Astrocyte of the hippocampus (primary cell): ENCODE measurements at regions not wholly inside any gene's neighbourhood (a gene's known extent, or its start where the extent isn't known, plus 50 kb on each side); places are given as distances from the start of the nearest gene placed in this dataset.

ENCODE experiments used
- DNase-seq: peaks from one replicate; pipeline ENCODE4 v3.0.0; 2011; ENCODE audit warnings: low read depth, low spot score

DNA sequence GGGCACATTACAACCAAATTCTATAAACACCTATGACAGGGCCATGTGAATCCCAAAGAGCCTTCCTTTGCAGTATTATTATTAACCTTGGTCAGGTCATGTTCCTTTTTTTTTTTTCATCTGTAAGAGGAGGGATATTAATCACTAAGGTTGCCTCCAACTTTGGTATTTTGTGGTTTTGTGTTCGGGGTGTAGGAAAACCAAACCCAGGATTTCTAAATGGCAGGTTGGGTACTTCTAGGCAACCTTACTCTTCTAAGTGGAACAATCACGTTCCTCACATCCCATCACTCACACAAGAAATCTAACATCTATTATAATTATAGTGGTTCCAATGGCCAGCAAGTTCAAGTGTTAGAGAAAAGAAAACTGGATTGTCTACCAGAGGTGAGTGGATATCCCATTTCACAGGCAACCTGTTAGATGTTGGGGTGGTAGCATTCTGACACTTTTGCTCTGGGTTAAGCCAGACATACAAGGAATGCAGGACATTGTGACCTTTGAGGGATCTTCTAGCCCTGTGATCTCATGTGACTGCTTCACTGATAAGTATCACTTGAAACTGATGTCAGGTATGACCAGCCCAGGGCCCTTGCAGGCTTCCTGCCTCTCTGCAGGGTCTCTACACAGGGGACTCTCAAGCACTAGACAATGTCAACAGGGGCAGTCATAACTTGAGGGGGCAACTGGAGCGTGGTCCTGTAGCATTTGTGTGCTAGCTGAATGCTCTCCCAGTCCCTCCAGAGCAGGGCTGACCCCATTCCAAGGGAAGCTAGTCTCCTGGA lies 126.2 kb upstream of the VLDLR start:
- peak; percentile 45 for DNase-seq

DNA sequence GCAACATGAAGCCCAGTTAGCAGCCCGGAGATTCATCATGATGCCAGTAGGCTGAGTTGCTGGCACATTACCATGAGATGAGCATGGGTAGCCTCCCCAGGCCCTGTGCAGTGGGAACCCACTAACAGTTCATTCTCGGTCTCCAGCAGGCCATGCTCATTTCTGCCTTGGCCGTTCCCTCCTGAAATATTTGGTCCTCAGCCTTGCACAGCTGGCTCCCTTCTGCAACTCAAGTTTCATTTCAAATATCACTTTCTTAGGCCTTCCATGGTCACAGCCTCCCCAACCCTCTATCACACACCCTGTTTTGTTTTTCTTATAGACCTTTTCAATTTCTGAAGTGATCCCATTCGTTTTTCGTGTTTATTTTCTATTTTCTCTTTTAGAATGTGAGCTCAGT lies 125.4 kb upstream of the VLDLR start:
- DNase-seq, result no peak

DNA sequence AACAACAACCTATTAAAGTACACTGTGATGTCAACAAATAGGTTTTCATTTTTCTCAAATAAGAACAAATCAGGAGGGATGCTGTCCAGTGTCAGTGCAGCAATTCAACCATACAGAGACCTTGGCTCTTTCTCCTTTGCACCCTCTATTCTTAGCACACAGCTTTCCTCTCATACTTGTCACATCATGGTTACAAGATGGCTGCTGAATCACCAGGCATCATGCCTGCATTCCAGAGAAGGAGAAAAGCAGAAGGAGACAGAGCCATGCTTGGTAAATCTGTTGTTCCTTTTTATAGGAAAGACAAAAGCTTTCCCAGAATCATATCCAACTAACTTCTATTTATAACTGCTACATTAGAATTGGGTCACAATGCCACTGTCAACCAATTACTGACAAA lies 124.7 kb upstream of the VLDLR start:
- no peak for DNase-seq

DNA sequence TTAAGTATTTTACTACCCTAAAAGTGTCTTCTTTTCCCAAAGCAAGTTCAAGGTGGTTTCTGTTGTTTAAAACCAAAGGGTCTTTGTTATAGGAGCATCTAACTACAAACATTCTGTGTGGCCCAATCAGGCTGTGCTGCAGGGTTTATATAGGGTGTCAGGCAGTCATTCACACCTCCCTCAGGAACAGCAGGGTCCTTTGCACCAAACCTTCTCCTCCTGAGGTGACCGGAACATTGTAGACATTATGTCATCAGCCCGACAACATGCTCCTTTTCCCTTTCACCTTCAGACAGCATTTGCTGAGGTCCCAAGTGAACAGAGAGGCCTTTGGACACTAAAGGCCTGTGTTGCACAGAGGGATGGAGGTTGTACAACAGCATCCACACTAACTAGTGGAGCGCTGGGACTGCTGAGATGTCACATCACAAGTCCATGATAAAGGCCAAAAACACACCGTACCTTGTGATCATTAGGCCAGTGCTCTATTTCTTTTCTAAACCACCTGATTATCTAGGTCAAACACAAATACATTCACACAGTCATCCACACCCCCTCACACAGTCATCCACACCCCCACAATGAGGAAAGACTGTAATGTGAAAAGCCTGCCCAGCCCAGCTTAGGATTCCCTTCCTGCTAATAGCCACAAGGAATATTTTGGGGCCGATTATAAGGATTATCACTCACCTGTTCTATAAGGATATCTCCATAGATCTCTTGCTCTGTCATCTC lies 123.8 kb upstream of the VLDLR start:
- no peak for DNase-seq

DNA sequence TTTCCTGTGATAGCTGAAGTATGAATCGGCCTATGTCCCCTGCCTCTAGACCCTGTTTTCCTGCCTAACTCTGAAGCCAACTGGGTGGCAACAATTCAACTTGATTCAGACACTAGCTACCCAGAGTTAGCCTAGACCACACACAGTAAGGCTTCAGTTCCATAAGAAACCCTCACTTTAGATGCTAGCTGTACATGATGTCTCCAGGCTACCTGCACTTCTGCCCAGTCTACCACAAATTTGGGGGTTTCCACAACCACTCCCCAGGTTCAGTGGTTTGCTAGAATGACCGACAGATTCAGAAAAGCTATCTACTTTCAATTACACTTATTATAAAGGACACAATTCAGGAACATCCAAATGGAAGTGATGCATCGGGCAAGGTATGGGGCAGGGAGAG lies 119.4 kb upstream of the VLDLR start:
- no peak for DNase-seq

DNA sequence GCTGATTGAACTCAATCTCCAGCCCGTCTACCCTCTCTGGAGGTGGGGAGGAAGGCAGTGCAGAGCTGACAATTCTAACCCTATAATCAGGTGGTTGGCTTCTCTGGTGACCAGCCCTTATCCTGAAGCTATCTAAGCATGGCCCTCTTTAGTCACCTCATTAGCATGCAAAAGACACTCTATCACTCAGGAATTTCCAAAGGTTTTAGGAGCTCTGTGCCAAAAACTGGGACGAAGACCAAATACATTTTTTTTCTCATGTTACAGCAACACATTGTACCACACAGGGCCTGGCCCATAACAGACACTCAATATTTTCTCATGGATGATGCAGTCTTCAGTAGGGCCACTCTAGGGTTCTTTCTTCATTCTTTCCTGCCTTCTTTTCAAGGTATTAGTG lies 118.8 kb upstream of the VLDLR start:
- DNase-seq, result peak; percentile 59

DNA sequence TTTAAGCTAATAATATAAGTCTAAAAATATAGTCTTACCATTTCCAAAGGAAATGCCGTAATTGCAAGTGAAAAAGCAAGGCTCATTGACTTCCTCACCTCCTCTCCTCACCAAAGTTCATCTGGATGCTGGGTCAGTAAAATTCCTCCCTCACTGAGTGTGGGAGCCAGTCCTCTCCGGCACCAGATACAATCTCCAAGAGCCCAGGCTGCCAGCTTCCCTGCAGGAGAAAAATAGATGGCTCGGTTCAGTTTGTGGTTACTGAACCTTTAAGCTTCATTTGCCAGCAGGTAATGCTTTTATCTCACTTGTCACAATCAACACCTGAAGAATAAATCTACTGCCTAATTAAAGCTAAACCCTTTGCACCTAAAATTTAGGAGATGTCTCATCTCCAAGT lies 115.3 kb upstream of the VLDLR start:
- DNase-seq, result no peak

DNA sequence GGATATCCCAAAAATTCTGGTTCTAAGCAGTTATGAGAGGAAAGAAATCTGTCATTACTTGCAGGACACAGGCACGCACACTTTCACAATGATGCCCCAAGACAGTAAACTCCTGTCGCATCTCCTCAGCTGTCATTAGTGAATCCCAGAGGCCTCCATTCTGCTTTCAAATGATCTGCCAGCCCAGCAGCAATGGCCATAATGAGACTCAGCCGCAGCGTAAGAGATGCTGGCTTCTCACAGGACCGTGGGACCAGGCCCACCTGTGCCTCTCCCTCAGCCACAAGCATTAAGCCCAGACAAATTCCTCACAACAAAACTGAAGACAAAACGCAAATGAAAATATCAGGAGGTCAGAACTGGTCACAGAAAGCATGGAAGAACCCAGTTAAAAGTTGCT lies 98.0 kb upstream of the VLDLR start:
- no peak for DNase-seq

DNA sequence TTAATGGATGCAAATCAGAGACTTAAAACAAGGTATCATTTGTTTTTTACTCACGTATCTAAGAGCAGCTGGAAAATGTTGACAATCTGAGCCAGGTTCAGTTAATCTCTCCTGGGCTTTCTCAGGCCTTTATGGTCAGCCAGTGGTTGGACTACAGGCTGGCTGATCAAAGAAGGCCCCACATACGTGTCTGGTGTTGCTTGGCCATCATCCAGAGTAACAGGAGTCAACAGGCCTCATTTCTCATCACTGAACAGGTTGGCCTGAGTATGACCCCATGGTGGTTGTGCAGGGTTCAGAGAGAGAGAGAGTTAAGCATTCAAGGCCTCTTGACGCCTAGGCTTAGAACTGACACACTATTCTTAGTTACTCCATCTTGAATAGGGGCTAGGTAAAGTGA lies 97.0 kb upstream of the VLDLR start:
- DNase-seq, result peak; percentile 20

DNA sequence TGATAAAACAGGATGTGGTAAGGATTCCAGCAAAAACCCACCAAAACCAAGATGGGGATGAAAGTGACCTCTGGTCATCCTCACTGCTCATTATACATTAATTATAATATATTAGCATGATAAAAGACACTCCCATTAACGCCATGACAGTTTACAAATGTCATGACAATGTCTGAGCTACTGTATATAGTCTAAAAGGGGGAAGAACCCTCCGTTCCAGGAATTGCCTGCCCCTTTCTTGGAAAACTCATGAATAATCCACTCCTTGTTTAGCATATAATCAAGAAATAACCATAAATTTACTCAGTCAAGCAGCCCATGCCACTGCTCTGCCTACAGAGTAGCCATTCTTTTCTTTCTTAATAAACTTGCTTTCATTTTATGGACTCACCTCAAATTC lies 96.4 kb upstream of the VLDLR start:
- DNase-seq, result peak; percentile 11

DNA sequence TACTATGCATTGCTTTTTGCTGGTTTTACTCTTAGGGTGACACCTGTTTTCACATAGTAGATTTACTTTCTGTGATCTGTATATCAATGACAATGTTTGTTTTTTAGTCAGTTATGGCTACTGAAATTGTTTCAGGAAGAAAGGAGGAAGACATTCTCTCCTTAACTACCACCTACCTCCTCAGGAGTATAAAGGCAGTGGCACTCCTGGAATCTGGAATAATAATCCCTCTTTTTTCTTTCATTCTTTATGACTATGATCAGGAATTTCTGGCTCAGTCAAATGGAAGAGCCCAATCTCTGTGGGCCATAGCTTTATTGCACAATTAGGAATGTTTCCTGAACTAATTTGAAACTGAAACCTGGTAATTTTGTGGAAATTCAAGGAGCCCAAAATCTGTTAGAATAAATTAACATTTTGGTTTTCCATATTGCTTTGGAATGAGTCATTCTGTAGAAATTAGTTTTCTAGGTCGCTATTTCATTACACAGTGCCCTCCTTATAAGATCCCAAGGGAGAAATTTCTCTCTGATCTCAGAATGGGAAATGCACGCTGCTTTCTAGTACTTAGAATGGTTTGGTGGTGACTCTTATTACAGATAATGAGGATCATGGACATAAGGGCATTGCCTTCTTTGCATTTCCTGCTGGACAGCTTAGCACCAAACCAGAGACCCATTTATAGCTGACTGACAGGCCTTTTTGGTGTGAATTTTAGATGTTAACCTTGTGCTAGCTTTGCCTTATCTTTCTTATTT lies 95.3 kb upstream of the VLDLR start:
- peak; percentile 32 for DNase-seq

DNA sequence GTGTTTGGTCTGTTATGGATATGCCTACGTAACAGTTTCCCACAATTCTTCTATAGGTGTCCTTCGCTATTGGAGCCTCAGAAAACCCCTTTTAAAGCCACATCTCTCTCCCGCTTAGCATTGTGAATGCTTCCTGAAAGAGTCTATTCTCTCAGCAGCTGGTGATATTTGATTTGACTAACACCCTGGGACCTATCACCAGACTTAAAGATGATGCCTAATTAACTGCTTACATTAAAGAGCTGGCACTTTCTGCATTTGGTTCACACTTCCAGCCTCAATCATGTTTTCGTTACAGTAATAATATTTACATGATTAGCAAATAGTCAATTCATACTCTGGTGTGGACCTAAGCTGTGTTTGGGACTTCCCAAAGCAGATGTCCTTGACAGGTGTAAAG lies 90.1 kb upstream of the VLDLR start:
- DNase-seq, result no peak

DNA sequence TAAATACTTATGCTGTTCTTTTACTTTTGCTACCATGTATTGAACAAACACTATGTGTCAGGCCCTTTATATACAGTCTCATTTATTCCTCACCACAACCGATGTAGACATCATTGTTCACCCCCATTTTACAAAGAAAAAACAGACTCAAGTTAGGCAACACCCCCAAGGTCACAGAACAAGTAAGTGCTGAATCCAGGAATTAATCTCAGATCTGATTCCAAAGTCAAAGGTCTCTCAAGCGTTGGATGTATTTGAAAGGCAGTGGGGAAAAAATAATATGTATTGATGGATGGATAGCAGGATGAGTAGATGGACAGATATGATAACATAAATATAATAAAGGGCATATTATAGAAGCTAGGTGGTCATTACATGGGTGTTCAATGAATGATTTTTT lies 85.1 kb upstream of the VLDLR start:
- no peak for DNase-seq

DNA sequence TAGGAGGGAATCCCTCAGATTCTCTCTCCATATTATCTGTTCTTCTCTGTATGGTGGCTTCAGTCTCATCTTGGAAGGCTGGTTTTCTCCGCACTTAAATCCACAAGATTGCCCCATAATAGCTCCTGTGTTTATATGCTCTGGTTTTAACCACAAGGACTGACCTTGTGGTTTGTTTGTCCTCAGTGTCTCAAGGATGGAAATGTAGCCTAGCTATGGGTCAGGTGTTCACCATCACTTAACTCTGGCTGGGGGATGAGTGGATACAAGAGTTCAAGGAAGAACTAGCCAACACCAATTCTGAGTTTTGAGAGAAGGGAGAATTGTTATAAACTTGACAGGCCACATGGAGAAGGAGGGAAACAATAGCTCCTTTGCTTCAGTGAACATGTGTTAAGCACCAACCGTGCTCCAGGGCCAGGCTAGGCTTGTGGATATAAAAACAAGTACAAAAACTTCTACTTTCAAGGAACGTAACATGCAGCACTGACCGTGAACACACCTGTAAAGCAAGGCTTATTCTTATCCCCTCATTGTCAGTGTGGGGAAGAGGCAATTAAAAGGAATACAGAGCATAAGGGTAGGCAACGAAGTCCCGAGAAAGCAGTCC lies 75.6 kb upstream of the VLDLR start:
- DNase-seq, result no peak

DNA sequence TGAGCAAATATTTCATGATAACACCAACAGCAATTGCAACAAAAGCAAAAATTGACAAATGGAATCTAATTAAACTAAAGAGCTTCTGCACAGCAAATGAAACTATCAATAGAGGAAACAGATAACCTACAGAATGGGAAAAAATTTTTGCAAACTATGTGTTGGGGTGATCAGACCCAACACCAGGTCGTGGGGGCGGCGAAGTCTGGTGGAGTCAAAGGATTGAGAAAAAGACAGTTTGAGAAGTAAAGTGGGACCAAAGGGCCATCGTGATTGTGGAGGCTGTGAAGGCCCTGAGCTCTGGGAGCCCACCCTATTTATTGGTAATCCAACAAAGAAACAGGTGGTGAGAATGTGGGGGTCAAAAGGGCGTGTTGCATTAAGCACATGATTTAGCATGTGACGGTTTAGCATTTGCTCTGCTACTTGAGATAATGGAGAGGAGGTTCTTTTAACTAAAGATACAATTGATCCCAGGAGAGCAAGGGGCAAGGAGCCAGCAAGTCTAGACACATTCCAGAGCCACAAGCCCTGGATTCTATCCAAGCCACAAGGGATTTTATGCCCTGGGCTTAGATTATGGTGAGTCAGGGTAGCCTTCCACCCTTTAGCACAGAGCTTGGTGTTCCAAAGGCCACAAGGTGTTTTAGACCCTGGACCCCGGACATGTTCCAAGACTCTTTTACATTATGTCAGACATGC lies 65.5 kb upstream of the VLDLR start:
- peak; percentile 61 for DNase-seq

DNA sequence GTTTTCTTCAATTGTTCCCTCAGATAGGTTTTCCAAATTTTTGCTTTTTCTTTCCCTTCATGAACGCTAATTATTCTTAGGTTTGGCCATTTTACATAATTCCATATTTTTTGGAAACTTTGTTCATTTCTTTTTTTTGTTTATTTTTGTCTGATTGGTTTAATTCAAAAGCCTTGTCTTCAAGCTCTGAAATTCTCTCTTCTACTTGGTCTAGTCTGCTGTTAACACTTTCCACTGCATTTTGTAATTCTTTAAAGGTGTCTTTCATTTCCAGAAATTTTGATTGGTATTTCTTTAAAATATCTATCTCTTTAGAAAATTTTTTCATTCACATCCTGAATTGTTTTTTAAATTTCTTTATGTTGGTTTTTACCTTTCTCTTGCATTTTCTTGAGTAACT lies 63.9 kb upstream of the VLDLR start:
- DNase-seq, result no peak

DNA sequence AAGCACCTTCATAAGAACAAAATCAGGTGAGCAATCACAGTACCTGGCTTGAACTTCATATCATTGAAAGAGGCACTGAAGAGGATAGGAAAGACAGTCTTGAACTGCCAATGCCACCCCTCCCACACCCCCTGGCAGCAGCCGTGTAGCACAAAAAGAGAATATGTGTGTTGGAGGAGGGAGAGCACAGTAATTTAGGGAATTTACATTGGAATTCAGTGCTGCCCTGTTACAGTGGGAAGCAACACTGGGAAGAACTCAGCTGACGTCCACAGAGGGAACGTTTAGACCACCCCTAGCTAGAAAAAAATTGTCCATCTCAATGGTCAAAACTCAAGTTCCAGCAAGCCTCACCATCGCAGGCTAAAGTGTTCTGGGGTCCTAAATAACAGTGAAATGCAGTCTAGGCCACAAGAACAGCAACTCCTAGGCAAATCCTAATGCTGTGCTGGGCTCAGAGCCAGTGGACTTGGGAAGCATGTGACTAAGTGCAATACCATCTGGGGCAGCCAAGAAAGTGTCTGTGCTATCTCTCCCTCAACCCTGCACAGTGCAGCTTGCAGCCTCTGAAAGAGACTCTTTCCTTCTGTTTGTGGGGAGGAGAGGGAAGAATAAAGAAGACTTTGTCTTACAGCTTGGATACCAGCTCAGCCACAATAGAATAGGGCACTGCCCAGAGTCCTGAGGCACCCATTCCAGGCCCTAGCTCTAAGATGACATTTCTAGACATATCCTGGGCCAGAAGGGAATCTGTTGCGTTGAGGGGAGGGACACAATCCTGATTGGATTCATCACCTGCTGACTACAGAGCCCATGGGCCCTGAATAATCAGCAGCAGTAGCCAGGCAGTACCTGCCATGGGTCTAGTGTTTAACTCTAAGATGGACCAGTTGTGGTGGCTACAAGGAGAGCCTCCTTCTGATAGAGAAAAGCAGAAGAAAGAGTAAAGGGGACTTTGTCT lies 62.1 kb upstream of the VLDLR start:
- DNase-seq, result peak; percentile 95

DNA sequence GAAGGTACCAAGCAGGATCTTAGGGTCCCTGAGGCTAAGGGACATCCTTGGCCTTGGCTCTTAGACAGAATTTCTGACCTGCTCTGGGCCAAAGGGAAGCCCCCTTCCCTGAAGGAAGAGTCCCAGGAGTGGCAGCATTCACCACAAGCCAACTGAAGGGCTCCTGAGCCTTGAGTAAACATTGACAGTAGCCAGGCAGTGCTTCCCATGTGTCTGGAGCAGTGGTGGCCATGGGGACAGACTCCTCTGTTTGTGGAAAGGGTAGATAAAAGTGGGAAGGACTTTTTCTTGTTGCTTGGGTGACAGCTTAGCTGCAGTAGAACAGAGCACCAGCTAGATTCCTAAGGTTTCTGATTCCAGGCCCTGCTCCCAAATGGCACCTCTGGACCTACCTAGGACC lies 61.4 kb upstream of the VLDLR start:
- DNase-seq, result no peak

DNA sequence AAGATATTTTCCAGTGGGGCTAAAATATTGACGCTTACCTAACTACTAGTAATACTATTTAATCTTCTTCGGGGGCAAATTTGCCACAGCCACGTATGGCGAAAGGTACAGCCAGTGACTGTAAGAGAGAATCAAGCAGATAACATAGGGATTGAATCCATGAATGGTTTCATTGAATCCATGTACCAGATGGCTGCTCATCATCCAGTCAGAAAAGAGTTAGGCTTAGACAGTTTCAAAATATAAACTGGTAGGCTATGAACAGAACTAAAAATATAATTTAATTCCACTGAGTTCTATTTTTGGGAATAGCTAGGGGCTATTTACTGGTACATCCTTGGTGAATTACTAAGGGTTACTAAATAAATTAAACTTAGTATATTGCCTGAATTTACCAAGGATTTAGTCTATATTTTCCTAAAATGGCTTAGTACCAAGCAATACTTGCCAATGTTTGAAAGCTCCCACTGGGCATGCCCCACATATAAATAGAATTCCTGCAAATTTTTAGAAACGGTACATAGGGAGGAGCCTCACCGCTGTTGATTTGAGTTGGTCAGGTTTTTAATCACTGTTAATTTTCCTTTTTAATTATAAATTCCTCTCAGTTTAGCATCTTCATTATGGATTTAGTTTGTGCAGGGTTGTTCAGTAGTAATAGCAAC lies 55.8 kb upstream of the VLDLR start:
- no peak for DNase-seq

DNA sequence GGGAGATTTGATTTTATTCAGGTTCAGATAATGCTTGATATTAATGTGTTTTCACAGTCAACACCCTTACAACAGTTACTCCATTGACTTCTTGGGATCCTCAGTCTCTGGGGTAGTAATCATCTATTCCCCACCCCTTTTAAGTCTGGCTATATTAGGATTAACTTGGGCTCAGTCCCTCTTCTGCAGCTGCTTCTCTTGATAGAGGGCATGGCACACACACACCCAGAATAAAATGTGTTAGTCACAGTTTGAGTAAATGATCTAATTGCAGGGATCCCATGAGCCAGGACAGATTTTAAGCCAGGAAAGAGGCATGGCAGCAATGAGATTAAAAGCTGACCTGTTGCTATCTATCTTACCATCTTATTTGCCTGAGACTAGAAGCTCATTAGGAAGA lies 53.7 kb upstream of the VLDLR start:
- DNase-seq, result peak; percentile 9
